ENCODE measurements at regions not wholly inside any gene's neighbourhood (a gene's known extent, or its start where the extent isn't known, plus 50 kb on each side); places are given as distances from the start of the nearest gene placed in this dataset.

GRCh38 chr20:1741309-1742048 is 83.9 kb upstream of the SIRPG start:
- ChIA-PET CTCF (interaction anchor here (0.6 to 1.6 kb wide), 2 partner anchors 36 to 108 kb away, joined by 3 to 7 read pairs; no protein-coding TSS in a partner anchor), POLR2A (no interaction called here)
- no peak overlapping the region for H3K27ac Mint-ChIP-seq
- peaks cover 21% of the 10 kb centered on the region for H3K4me1 Mint-ChIP-seq
- no peaks in the 10 kb centered on the region for H3K36me3 Mint-ChIP-seq
- peak; percentile 79; the same call in 1 of the 2 replicates for TF ChIP-seq ZNF512 (CRISPR knock-in tag; IDR thresholded peaks at IDR 0.05; ENCODE audit: borderline replicate concordance)
- no peak for TF ChIP-seq PRDM15 (CRISPR knock-in tag; IDR thresholded peaks at IDR 0.05)
- ATAC-seq: no peak
- no peak for DNase-seq (ENCODE audit: low spot score)
- H3K9me3 Mint-ChIP-seq: no peaks in the 10 kb centered on the region
- H3K27me3 Mint-ChIP-seq (ENCODE audit: low read depth): peaks cover 2% of the 10 kb centered on the region
- H3K4me3 Mint-ChIP-seq: no peak overlapping the region

GRCh38 chr20:1737134-1737533 is 79.6 kb upstream of the SIRPG start:
- peaks cover 44% of the 10 kb centered on the region for H3K4me1 Mint-ChIP-seq
- ATAC-seq (no peak), DNase-seq (ENCODE audit: low spot score) (no peak)
- no peaks in the 10 kb centered on the region for H3K36me3 Mint-ChIP-seq
- H3K4me3 Mint-ChIP-seq: no peak overlapping the region
- ChIA-PET CTCF (interaction anchor here (1.4 kb wide), 1 partner anchor 40 kb away, joined by 3 read pairs; no protein-coding TSS in a partner anchor), POLR2A (no interaction called here)
- H3K9me3 Mint-ChIP-seq: peaks cover 8% of the 10 kb centered on the region; the same call in 1 of the 2 replicates
- TF ChIP-seq TEAD1 (CRISPR knock-in tag; IDR thresholded peaks at IDR 0.05): no peak
- TF ChIP-seq JUN (CRISPR knock-in tag; IDR thresholded peaks at IDR 0.05): no peak
- TF ChIP-seq ATF1 (CRISPR knock-in tag; IDR thresholded peaks at IDR 0.05): no peak
- no peak for TF ChIP-seq FOXP1 (CRISPR knock-in tag; IDR thresholded peaks at IDR 0.05; ENCODE audit: borderline replicate concordance)
- TF ChIP-seq ZNF396 (CRISPR knock-in tag; IDR thresholded peaks at IDR 0.05; ENCODE audit: borderline replicate concordance): no peak
- peaks cover 13% of the 10 kb centered on the region for H3K27me3 Mint-ChIP-seq (ENCODE audit: low read depth)
- no peak overlapping the region for H3K27ac Mint-ChIP-seq

GRCh38 chr20:1735417-1736089 is 78.0 kb upstream of the SIRPG start:
- POLR2A ChIA-PET: no interaction called here
- peaks cover 53% of the 10 kb centered on the region for H3K4me1 Mint-ChIP-seq
- H3K4me3 Mint-ChIP-seq: no peak overlapping the region
- no peak overlapping the region for H3K27ac Mint-ChIP-seq
- DNase-seq (ENCODE audit: low spot score): no peak
- H3K27me3 Mint-ChIP-seq (ENCODE audit: low read depth): peaks cover 13% of the 10 kb centered on the region
- CTCF ChIA-PET: no interaction called here
- no peak for ATAC-seq
- peaks cover 8% of the 10 kb centered on the region; the same call in 1 of the 2 replicates for H3K9me3 Mint-ChIP-seq
- no peaks in the 10 kb centered on the region for H3K36me3 Mint-ChIP-seq
- TF ChIP-seq SOX15 (CRISPR knock-in tag; IDR thresholded peaks at IDR 0.05): no peak
- TF ChIP-seq ZNF232 (CRISPR knock-in tag; IDR thresholded peaks at IDR 0.05): no peak
- no peak for TF ChIP-seq TEAD4 (CRISPR knock-in tag; IDR thresholded peaks at IDR 0.05)
- TF ChIP-seq FOXP4 (CRISPR knock-in tag; IDR thresholded peaks at IDR 0.05): no peak
- TF ChIP-seq ZNF219 (CRISPR knock-in tag; IDR thresholded peaks at IDR 0.05; ENCODE audit: borderline replicate concordance): no peak
- no peak for TF ChIP-seq EMX1 (CRISPR knock-in tag; IDR thresholded peaks at IDR 0.05)
- no peak for TF ChIP-seq PRDM15 (CRISPR knock-in tag; IDR thresholded peaks at IDR 0.05)
- no peak for TF ChIP-seq ATF6 (CRISPR knock-in tag; IDR thresholded peaks at IDR 0.05)
- no peak for TF ChIP-seq MLX (CRISPR knock-in tag; IDR thresholded peaks at IDR 0.05)
- no peak for TF ChIP-seq TCF7 (CRISPR knock-in tag; IDR thresholded peaks at IDR 0.05; ENCODE audit: low read depth)

Data from WTC11 (cell line).